G401 (cell line): ENCODE measurements at regions not wholly inside any gene's neighbourhood (a gene's known extent, or its start where the extent isn't known, plus 50 kb on each side); places are given as distances from the start of the nearest gene placed in this dataset.

Source experiments
- DNase-seq: peaks from one replicate; pipeline ENCODE4 v3.0.0-alpha.2; 2015; ENCODE audit warnings: low spot score
- in situ Hi-C: cut with HindIII; loops from 2 replicates; pipeline ENCODE4 v1.10.0; 2016; ENCODE audit warnings: low sequenced_read_pairs, mixed read lengths

DNA sequence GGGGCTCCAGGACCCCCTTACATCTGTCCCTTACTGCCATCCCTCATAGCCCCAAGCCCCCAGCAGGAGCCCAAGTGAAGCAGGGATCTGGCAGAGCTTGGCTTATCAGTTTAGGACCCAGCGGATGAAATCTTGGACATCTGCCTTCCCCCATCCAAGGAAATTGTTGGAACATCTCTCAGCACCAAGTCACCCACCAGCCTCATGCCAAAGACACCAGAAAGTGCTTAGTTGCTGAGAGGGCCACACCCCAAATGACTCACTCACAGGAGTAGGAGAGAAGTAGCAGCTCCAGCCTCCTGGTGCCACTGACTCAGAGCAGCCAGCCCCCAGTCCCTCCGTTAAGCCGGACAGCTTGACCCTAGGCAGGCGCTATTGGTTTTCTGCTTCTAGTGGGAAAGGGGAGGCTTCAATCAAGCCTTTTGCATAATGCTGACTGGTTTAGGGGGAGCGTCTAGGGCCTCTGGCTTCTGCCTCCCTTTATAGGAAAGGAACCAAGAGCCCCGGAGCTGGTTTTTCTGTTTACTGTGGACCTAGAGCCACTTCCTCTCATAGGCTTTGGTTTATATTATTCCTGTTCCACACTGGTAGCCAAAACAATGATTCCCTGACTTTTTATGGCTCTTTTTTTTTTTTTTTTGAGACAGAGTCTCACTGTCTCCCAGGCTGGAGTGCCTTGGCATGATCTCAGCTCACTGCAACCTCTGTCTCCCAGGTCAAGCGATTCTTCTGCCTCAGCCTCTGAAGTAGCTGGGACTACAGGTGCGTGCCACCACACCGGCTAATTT is 114.2 kb upstream of the IPO9 start:
- in situ Hi-C loops, result loop anchor here (5.0 kb wide), 1 partner anchor 38 kb away; no protein-coding TSS in a partner anchor
- no peak for DNase-seq

GRCh38 chr1:201715351-201715750 is 113.6 kb upstream of the IPO9 start:
- DNase-seq, result no peak
- in situ Hi-C loops, result loop anchor here (5.0 kb wide), 1 partner anchor 37 kb away; no protein-coding TSS in a partner anchor

DNA sequence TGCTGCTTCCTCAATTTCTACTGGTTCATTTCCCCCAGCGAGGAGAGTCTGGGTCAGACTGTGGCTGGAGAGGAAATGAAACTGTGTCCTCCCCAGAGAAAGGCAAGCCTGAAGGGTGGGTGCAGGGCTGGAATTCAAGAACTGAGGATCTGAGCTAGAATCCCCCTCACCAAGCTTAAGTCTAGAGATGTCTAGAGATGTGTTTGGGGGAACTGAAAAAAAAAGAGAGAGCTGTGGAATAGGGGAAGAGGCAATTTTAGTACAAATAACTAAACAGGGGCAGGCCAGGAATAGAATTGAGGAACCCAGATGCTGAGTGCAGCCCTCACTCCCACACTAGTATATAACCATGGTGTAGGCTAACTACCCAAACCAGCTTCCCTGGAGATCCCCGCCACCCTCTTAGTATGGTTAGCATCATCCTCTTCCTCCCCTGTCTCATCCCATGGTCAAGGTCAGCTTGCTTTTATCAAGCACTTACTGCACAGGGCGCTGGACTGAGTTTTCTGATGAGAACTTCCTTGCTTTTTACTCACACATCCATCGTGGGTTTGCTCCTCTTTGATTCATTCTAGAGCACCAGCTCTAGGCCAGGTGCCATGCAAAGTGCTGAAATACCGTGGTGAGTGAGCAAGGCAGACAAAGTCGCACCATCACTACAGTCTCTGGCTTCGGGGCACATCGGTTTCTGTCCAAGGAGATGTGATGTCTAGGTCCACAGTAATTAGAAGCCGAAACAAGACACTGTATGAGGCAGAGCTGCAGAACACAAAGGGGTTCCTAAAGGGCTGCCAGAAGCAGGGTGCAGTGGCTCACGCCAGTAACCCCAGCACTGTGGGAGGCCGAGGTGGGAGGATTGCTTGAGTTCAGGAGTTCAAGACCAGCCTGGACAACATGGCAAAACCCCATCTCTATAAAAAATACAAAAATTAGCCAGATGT is 112.9 kb upstream of the IPO9 start:
- DNase-seq, result no peak
- in situ Hi-C loops, result loop anchor here (5.0 kb wide), 1 partner anchor 36 kb away; no protein-coding TSS in a partner anchor

DNA sequence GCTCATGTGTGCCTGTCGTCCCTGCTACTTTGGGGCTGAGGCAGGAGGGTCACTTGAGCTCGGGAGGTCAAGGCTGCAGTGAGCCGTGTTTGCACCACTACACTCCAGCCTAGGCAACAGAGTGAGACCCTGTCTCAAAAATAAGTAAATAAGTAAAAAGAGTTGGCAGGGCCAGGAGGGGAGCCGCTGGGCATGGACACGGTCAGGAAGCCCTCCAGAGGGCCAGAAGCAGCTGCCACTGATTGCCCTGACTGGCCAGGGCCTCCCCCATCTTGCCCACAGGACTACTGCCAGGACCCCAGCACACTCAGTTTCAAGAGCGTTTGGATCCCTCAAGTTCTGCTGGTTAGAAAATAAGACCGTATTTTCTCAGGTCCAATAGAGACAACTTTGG is 112.2 kb upstream of the IPO9 start:
- in situ Hi-C loops, result loop anchor here (5.0 kb wide), 1 partner anchor 36 kb away; no protein-coding TSS in a partner anchor
- no peak for DNase-seq

GRCh38 chr1:201717286-201717685 is 111.7 kb upstream of the IPO9 start:
- DNase-seq, result no peak
- in situ Hi-C loops, result loop anchor here (5.0 kb wide), 1 partner anchor 35 kb away; no protein-coding TSS in a partner anchor

GRCh38 chr1:201718346-201719202 is 110.4 kb upstream of the IPO9 start:
- in situ Hi-C loops, result loop anchor here (5.0 kb wide), 1 partner anchor 34 kb away; no protein-coding TSS in a partner anchor
- peak; percentile 30 for DNase-seq

DNA sequence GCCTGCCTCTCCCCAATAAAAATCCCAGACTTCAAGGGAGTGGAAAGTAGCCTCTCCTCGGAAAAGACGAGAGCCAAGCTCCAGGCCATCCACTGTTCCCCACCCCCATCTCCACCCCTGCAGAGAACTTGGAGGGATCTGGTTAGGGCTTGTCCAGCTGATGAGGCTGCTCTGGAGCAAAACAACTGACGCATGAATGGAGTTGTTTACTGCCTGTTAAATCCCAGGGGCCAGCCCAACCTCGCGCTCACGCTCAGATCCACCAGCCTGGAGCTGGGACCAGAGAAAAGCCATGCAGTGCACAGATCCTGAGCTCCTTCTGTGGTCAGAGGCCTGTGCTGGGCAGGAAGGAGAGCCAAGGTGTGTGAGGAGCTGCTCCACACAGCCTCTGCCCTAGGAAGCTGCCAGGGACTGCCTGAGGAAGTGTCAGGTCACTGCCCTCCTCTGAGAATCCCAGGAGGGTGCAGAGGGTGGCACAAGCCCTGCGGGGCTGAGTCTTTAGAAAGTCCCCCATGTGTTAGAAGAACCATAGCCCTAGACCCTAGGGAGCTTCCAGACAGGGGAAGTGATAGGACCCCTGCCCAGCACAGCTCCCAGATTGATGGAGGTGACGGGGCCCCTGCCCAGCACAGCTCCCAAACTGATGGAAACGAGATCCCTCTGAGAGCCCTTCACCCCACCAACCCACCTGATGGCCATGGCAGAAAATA is 109.0 kb upstream of the IPO9 start:
- in situ Hi-C loops, result loop anchor here (5.0 kb wide), 1 partner anchor 32 kb away; no protein-coding TSS in a partner anchor
- peak; percentile 31 for DNase-seq

DNA sequence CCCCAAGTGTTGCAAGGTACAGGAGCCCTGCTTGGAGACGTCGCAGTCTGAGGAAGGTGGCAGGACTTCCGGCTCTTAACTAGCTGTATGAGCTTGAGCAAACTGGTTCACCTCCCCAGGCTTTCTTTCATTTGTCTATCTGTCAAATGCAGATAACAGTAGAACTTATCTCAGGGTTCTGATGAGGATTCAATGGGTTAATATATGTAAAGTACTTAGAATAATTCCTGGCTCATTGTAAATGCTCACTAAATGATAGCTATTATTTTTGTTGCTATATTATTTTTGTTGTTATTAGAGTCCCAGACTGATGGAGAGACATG is 108.5 kb upstream of the IPO9 start:
- in situ Hi-C loops, result no loop called here
- no peak for DNase-seq

DNA sequence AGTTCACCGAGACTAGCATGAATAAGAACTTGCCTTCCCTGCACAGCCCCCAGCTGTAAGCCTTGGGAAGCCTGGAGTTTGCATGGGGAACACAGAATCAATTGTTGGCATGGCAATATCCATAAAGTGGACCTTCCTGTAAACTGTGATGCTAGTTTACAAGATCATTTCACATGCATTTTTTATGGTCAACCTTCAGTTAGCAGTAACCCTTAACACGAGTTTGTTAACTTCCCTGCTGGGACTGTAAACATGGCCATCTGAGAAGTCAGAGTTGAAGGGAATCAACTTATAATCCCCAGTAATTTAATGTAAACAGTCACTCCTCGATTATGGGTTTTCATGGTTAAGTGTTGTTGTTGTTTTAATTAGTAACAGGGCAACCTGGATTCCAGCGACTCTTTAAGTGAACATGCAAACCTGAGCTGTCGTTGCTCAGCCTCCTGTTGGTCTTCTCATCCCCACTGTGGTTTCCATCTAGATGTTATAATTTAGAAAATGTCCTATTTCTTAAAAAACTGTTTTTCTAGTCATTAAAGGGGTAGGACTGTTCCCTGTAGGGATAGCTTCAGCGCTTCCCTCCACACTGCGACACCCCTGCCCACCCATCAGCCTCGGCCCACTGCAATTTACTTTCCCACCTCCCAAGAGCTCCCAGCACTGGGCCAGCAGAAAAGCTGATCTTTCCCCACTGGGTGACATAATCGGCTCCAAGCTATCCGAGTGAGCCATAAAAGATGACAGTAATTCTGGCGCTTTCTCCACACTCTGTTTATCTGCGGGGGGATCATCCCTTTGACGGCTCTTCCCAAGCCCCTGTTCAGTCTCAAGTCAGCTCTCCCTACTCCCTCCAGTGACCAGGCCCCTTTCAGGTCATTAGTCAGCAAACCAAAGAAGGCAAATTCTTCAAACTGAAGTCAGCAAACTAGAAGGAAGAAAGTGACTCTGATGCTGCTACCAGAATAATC is 107.6 kb upstream of the IPO9 start:
- in situ Hi-C loops, result no loop called here
- no peak for DNase-seq

DNA sequence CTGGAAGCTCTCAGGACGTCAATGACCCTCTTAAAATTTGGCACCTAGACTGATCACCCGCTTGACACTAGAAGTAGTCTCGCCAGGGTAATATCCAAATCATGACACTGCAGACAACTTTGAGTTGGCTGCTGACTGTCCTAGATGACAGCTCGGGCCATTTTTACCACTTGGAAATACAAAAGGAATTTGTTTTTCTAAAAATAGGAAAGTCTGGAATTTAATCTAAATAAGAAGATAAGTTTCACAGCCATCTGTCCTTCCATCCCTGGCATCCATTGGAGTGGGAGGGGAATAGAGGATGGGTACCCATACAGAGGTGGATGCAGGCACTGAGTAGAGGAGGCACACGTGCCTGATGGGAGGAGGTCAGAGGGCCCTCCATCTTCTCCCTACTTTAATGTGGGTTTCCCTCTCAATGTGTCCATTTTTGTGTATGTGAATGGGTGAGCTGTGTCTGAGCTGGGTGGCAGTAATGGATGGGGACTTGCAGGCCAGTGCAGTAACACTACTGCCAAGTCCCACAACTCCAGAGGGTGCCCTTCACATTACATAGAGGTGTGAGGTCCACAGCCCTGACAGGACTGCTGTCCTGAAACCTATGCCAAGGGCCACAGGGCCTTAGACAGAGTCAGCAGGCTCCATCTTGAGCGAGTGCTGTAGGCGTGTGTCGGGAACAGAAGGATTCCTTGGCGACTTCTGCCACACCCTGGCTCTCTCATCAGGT is 104.8 kb upstream of the IPO9 start:
- in situ Hi-C loops, result no loop called here
- no peak for DNase-seq

- in situ Hi-C loops, result no loop called here
- DNase-seq, result no peak
These were observed 104.2 kb upstream of the IPO9 start for GRCh38 chr1:201724766-201725118.

DNA sequence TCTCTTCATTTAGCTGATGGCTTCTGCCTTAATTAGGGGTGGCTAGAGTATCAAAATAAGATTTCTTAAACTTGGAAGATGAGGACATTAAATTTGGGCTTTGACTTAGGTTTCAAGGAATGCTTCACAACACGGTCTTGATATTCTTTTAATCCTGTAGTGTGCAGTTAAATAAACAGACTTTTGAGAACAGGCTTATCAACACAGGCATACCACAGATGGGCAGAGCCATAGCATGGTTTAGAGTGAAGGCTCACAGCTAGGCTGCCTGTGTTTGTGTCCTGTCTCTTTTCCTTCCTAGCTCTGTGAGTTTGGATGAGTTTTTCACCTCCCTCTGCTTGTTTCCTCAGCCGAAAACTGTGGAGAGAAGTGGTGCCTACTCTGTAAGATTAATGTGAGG is 102.3 kb upstream of the IPO9 start:
- no peak for DNase-seq
- in situ Hi-C loops, result no loop called here

DNA sequence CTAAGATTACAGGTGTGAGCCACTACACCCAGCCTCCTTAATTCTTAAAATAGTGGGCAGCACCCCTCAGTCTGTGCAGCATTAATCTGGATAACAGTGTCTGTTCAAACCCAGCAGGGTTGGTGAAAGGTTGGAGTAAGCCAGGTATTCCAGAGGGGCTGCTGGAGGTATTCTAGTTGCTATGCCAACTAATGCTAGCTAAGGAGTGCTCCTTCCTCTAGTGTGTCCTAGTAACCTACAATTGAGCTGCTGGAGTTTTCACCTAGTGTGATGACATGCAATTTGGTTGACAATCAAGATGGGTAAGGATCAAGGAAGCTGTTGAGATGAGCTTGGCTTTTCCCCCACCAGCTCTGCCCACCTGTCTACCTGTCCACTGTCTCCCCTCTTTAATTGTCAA is 100.2 kb upstream of the IPO9 start:
- in situ Hi-C loops, result no loop called here

DNA sequence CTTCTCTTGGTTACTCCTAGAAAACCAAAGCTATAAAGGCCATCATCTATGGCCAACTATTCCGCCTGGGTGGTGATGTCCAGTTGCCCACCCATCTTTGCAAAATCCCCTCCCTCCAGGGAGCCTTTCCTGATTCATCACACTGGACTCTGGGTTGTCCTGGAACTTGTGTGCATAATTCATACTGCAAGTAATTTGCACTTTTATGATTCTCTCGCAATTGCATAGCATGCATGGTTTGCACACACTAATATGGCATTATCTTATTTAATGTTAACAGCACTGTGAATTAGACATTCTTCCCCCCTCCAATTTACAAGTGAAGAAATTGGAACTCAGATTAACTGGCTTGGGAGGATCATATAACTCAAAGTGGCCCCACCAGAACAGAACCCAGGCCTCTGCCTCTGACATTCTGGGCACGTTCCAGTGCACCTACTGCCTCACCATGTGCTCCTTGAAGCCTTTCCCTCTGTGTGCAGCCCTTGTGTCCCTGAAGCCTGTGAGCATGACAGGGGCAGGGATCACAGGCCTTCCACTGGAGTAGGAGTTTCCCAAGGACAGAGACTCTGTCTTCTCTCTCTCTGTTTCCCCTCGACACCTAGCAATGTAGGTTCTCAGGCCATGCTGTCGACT is 98.9 kb upstream of the IPO9 start:
- no peak for DNase-seq
- in situ Hi-C loops, result no loop called here

More for the DNA sequence above, 100.2 kb upstream of the IPO9 start:
- DNase-seq, result no peak

DNA sequence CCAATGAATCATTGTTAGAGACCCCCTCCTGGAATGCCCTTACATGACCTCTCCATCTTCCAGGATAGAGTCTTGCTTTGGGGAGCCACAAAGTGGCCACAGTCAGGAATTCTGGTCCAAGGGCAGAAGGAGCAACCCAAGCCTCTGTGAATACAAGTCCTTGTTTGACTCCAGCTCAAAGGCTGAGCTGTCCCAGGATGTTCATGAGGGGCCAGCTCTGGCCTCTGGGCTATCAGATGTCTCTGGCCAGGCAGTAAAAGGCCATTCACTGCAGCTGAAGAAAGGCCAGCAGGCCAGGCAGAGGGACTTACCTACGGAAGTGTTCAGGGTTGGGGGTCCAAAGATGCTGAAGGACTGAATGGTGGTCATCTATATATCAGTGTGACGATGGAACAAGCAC is 98.3 kb upstream of the IPO9 start:
- DNase-seq, result no peak
- in situ Hi-C loops, result no loop called here

GRCh38 chr1:201731142-201731541 is 97.8 kb upstream of the IPO9 start:
- in situ Hi-C loops, result no loop called here
- no peak for DNase-seq

GRCh38 chr1:201731592-201731991 is 97.4 kb upstream of the IPO9 start:
- in situ Hi-C loops, result no loop called here

More at GRCh38 chr1:201731592-201731991, 97.4 kb upstream of the IPO9 start:
- DNase-seq, result no peak
